ENCODE measurements at regions not wholly inside any gene's neighbourhood (a gene's known extent, or its start where the extent isn't known, plus 50 kb on each side); places are given as distances from the start of the nearest gene placed in this dataset.

GRCh38 chr6:78605909-78606446 lies 261.4 kb upstream of the IRAK1BP1 start:
- no peak for TF ChIP-seq CTCF (conservative IDR thresholded peaks at IDR 0.05; ENCODE audit: low read depth in 2 of 2)
- TF ChIP-seq REST (IDR thresholded peaks at IDR 0.05; ENCODE audit: unreplicated experiment), result no peak
- no peak for TF ChIP-seq ZNF462 (CRISPR knock-in tag; IDR thresholded peaks at IDR 0.05)
- TF ChIP-seq EZH2 (IDR thresholded peaks at IDR 0.05; ENCODE audit: low read depth, unreplicated experiment), result no peak
- no peak for TF ChIP-seq CREB1 (CRISPR knock-in tag; IDR thresholded peaks at IDR 0.05; ENCODE audit: low read depth)
- no peak for TF ChIP-seq ETS1 (IDR thresholded peaks at IDR 0.05)
- TF ChIP-seq POLR2AphosphoS5 (IDR thresholded peaks at IDR 0.05; ENCODE audit: low read depth), result no peak
- no peak for TF ChIP-seq EZH2phosphoT487 (IDR thresholded peaks at IDR 0.05; ENCODE audit: unreplicated experiment)
- TF ChIP-seq STAT1 (IDR thresholded peaks at IDR 0.05; ENCODE audit: unreplicated experiment), result no peak
- no peak for TF ChIP-seq ZNF114 (CRISPR knock-in tag; IDR thresholded peaks at IDR 0.05)
- TF ChIP-seq ZNF331 (CRISPR knock-in tag; IDR thresholded peaks at IDR 0.05; ENCODE audit: low read depth), result no peak
- TF ChIP-seq JUNB (IDR thresholded peaks at IDR 0.05; ENCODE audit: unreplicated experiment), result no peak

Data from GM23338 (cell line).